CD1c-positive myeloid dendritic cell (primary cell): ENCODE measurements at regions not wholly inside any gene's neighbourhood (a gene's known extent, or its start where the extent isn't known, plus 50 kb on each side); places are given as distances from the start of the nearest gene placed in this dataset.
"Not testable (repeated sequence)": the region's sequence is repeated elsewhere in the genome, so short reads cannot be mapped to it uniquely, and the experiment has no call there.

Source experiments
- DNase-seq: peaks from one replicate; pipeline ENCODE4 v3.0.0-alpha.2; 2016; ENCODE audit errors: extremely low spot score

DNA sequence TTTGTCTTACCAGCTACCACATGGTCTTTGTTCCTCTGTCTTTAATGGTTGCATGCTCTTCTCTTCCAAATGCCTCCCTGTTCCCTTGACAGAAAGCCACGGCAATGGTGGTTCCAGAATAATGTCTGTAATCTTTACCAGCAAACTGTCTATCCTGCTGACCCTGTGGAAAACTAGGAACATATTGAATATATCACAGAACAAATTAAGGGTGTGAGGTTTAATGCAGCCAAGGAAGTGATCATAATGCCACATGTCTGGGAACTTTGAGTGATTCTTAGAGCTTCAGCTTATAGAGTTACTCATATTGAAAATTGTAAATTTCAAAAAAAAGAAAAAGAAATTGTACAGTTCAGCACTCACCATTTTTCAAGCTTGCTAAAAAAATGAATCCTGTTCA is 282.9 kb upstream of the RARB start:
- no peak for DNase-seq

DNA sequence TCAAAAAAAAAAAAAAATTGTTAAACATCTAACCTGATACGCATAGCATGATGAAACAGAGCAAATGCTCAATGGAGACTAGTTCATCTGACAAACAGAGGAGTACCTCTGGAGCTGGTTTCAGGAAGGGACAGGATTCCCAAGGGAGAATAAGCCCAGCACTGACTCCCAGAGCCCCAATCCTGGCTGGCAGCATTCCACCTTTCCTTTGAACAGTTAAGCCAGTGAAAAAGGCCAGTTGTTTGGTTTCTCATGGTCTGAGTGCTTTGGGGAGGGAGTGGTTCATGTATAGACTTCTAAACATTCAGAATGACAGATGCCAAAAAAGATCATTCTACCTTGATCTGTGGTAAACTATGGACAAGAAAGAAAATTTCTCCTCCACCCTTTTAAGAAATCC is 277.9 kb upstream of the RARB start:
- no peak for DNase-seq

DNA sequence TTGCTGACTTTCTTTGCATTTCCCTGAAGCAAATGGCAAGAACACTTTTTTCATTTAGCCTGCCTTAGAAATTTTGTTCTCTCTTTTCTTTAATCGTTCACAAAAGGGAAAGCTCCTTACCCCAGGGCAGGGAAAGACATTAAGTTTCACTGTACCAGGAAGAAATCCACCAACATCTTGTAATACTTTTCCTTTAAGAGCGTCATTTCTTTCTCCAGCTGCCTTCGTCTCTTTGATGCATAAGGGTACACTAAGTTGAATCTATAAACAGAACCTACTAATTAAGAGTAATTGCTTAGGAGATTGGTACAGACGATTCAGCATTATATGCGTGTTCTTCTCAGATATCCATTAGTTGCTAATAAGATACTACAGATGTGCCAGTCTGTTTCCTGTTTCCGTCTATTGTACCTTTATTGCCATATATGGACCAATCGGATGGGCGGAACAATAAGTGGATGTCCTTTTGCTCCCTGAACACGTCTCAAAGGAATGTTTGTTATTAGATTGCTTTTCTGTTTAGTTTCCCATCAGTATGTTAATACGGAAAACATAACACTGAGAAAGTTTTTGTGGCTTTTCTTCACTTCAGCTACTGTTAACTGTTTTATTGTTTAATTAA is 276.7 kb upstream of the RARB start:
- DNase-seq, result no peak

DNA sequence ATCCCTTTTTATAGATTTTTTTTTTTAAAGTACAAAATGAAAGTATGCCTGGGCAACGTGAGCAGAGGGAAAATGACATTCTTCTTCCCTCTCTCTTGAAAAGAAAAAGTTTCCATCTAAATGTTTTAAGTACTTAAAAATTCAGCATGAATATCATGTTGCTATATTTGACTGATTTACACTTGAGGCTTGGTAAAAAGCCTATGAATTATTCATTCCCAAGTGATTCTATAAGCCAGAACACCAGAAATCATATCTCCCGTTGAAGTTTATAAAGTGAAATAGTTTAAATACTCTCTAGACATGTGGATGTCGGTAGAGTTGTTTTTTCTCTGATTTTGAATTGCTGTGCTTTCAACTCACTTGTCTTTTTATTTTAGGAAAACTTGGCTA is 276.2 kb upstream of the RARB start:
- no peak for DNase-seq

DNA sequence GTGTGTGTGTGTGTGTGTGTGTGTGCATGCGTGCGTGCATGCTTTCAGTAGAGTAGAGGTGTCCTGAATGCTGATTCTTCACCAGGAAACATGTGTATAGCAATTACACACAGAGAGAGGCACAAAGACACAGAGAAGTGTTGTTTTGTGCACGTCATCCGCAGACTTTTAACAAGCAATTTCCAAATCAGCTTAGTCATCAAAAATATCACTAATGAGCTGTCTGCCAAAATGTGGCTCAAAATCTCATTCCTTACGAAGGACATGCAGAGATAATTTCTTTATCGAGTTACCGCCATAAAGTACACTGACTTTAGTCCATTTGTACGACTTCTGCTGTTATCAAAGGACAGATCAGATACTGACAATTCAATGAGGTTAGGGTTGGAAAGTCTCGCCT is 274.9 kb upstream of the RARB start:
- no peak for DNase-seq

DNA sequence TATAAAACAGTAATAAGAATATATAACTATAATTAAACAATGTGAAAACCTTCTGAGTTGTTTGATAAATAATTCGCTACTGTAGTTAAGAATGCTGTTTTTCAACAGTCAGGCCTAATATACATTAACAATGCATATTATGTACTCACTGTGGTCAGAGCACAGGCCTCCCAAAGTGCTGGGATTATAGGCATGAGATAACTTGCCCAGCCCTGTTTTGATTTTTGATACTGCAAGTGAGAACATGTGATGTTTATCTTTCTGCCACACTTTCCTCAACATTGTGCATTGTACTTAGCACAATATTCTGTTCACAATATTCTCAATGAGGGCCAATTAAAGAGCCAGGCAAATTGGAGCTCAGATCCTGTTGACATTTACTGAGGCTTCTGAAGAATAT is 274.5 kb upstream of the RARB start:
- DNase-seq, result no peak

DNA sequence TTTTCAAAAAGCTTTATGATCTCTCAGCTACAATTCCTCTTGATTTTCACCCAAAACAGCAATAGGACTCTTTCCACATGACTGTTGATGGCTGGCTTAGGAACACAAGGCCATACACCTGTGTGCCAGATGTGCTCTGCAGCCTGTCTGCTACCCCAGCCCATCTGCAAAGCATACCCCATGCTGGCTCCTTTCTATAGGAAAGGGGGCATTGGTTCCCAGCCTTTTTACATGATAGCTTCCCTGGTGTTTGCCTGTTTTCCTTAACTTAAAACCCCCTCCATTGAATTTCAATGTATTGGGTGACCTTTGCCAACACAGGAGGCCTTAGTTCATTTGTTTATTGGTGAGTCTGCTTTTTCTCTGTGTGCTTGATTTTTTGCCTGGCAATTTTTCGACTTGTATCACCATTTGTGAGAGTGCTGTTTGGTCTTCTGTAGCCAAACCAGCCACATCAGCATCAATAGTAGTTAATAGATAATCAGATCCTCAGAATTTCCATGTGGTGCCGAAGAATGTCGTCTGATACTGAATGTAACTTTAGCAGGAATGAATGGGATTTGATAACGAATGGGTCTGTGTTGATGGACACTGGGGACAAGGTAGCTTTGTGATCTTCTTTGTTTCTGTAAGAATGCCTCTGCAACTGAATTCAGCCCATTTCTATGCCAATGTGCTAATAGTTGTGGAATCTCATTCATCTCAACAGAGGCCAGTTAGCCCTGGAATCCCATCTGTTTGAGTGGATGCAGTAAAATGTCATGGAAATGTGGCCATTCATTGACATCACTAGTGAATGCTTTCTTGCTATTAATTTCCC is 272.2 kb upstream of the RARB start:
- DNase-seq, result no peak

DNA sequence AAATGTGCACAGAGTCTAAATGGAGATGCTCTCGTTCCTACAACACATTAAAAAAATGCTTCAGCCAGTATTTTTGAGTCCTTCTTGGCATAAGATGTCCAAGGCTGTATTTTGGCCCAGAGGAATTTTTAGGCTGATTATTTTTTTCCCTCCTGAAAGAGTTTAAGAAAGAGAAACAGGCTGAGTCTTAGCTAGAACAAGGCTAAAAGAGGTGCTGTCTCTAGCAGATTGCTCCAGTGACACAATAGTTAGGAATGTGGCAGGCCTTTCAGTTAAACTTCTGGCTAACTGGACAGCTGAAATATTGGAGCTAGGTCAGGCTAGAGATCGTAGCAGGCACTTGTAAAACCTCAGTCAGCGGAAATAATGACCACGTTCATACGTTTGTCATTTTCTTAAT is 271.4 kb upstream of the RARB start:
- DNase-seq, result no peak

DNA sequence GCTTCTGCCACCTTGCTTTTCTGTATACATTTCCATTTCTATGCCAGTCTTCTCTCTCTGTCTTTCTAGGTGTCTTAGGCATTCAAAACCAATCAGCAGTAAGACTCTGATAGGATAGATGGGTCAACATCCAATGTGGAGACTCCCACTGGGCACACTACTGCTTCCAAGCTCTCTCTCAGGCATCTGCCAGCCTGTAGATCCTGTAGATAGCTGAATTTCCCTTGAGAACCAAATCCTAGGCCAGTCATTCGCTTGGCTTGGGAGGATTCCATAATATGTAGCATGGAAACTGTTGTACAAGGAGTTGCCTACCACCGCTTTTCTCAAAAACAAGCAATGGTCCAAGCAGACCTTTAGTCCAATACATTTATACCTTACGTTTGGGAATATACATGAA is 262.8 kb upstream of the RARB start:
- DNase-seq, result no peak

DNA sequence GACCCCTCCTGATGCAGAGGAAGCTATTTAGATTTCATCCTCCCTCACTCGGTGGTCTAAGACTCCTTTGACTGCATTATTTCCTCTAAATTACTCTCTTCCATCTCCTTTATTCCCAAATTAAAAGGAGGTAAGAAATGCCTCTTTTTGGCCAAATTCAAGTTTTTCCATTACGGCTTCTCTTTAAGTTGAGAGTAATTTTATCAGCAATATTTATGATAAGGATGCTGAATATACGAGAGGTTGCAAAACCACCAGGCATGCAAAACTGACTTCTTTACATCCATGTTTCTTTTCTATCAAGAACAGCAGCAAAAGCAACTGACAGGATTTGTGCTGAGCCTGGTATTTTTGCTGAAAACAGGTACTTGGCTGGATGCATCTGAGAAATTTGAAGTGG is 262.0 kb upstream of the RARB start:
- no peak for DNase-seq

DNA sequence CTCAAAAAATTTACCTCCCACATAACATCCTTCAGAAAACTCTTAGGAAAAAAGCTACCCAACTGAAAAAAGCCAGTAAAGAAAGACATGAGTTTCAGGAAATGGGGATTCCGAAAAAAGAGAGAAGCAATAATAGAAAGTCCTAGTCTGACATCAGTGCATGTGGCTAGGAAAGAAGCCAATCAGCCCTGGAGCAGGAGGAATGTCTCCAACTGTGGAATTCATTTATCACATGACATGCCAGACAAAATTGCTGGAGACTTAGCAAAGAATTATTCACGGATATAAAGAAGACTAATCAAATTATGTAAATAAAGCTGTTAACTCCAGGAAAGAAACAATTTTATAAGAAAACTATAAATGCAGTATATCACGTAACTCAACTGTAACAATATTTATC is 258.9 kb upstream of the RARB start:
- DNase-seq, result no peak

DNA sequence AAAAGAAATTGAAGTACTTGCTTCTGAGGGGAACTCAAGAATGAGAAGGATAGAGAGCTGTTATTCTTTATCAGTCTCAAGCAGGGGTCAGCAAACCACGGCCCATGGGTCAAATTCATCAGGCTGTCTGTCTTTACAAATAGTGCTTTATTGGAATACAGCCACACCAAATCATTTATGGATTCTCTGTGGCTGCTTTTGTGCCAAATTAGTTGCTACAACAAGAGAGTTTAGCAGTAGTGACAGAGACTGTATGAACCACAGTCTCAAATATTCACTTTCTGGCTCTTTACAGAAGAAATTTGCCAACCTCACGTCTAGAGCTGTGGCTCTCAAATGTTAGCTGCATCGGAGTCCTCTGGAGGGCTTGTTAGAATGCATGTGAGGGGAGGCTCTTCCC is 258.0 kb upstream of the RARB start:
- no peak for DNase-seq

DNA sequence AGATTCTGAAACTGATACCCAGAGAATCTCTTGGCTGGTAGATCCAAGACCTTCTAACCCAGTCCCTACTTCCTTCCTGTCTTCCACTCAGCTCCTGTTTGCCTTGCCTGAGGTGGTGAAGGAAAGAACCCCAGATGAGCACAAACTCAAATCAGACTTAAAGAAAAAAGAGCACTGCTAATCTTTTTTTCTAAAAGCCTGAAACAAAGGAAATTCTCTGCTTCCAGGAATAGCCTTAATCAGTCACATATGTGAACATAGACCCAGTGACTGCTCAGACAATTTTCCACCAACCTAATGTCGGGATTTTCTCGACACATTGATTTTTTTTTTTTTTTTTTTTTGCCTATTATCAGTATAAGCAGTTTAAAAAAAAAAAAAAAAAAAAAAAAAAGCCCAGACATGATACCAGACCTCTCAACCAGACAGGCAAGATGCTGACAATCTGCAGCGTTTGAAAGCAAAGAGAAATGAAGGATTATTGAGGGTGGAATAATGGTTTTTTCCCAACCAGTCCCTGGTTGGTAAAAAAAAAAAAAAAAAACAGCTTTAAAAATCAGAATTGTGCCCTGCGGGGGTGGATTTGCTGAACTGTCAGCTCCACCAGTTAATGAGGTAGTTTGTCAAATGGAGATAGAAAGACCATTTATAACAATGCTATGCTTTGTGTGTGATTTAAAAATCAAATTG is 256.8 kb upstream of the RARB start:
- DNase-seq, result no peak

DNA sequence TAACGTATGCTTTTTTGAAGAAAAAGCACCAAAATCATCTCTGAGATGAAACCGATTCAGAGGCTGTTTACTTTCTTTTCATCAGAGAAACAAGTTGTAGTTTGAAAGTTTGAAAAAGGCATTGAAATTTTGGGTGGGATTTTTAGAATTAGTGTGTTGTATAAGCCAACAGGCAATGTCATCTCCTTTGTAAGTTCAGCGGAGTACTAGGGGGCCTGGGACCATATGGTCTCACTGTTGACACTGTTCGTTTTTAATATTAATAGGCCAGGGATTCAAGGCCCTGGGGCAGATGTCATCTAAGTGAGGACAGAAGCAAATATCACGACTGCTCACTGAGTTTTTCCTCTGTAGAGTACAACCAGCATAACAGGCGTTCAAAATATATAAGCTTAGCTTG is 256.2 kb upstream of the RARB start:
- no peak for DNase-seq

DNA sequence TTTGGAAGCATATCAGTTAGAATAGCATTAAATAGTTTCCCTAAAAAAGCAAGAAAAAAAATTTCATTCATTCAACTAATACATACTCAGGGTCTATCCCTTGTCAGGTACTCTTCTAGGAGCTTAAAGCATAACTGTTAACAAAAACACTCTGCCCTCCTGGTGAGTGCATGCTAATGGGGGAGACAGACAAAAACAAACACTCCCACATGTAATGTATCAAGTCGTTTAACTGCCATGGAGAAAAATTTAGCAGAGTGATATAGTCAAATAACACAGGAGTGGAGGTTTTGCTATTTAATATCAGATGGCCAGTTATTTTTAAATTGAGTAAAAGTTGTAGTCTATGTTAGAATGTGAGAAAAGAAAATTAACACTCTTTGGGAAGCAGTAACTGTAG is 254.5 kb upstream of the RARB start:
- DNase-seq, result no peak

DNA sequence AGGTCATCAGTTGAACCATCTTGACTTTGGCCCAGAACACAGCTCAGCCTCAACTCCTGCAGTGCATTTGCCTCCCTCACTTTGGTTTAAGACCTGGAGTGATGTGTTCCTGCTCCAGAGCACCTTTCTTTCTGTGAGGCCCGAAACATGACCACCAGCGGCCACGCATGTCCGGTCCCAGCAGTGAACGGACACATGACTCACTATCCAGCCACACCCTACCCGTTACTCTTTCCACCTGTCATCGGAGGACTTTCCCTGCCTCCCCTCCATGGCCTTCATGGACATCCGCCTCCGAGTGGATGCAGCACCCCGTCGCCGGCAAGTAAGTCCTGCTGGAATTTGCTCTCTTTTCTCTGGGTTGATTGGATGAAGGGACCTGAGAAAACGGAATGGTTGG is 253.8 kb upstream of the RARB start:
- no peak for DNase-seq

DNA sequence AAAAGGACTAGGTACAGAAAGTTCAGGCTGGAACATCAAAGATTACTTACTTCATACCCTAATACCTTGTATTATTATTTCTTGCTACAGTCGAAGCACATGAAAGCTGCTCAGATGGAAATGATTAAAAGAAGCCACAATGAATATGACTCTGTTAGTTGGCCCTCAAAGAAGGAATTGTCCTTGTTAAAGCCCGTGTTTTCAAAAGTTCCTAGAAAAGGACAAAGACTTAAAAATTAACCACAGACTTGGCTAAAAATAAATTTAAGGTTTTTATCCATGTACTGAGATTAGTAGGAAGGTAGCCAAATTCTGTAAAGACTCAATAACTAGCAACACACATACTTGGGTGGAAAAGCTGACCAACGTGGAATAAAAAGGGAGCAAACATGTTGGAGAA is 251.0 kb upstream of the RARB start:
- no peak for DNase-seq

DNA sequence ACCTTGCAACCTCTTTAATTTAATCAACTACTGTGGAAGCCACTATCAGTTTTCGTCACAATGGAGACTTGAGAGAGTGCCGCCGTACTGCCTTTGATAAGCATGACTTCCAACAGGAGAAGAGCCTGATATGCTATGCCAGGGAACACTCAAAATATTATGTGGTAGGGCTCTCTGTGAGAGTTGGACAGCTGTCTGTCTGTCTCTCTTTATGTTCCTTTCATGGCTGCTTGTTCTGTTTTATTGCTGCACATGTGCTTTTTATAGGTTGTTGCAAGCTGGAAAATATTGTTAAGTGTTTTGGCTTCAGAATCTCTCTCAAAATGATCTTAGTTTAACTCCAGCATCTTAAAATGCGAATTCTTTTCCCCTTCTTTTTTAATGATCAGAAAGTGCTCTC is 249.4 kb upstream of the RARB start:
- no peak for DNase-seq

DNA sequence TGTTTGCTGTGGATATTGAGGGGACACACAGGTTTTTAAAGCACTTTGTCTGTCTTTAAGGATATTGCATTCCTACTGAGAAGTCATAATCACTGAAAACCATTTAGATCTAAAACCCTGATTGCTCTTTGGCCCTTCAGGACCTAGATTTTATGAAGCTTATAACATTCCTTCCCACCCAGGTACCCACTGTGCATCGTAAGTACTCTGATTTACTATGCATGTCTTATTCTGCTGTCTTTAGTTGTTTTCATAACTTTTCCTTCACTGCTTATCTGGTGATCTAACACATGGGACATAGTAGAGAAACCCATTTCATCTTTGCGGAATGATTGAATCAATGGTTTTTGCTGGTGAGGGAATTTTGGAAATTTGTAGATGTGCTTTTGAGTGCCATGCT is 247.0 kb upstream of the RARB start:
- no peak for DNase-seq

DNA sequence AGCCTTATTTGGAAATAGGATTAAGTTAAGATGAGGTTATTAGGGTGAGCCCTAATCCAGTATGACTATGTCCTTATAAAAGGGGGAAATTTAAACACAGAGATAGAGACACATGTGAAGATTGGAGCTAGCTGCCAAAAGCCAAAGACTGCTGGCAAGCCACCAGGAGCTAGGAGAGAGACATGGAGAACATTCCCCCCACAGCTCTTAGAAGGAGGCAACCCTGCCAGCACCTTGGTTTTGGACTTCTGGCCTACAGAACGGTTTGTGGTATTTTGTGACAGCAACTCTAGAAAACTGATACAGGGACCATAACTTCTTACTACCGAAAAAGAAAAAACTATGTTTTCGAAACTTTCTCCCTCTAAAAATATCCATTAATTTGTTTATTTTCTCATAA is 245.3 kb upstream of the RARB start:
- DNase-seq, result no peak

DNA sequence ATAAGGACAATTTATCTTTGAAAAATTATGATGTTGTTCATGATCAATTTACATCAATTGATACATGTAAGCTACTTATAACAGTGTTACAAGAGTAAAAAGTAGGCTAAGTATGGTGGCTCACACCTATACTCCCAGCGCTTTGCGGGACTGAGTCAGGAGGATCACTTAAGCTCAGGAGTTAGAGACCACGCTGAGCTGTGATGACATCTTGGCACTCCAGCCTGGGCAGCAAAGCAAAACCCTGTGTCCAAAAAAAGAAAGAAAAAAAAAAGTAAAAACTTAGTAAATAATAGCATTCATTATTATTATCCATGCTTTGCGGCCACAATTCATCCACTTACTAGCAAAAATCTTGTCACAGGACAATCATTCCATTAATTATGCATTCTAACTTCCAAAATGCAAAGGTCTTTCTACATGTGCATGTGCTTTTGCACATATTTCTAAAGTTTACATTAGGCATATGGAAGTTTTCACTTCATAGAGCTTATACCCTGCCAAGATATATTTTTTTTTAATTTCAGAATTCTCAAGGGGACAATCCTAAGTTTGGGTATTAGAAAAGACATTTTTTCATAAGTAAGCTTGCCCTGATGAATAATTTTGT is 243.3 kb upstream of the RARB start:
- DNase-seq, result no peak

DNA sequence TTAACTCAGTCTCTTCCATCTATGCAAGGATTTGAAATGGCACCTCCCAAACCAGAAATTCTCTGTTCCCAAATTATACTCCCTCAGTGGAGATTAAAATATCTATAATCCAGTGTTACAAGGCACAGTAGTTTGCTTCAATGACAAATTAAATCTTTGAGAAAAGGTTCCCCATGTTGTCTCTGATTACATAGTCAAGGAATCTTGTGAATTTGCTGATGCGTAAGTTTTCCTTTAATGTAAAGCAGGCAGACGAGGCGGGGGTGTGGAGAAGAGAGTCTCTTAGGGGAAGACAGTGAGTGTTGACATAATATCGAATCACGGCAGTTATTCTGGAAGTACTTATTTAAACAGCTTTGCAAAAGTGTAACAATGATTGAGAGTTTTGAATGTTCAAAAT is 236.4 kb upstream of the RARB start:
- DNase-seq, result no peak

DNA sequence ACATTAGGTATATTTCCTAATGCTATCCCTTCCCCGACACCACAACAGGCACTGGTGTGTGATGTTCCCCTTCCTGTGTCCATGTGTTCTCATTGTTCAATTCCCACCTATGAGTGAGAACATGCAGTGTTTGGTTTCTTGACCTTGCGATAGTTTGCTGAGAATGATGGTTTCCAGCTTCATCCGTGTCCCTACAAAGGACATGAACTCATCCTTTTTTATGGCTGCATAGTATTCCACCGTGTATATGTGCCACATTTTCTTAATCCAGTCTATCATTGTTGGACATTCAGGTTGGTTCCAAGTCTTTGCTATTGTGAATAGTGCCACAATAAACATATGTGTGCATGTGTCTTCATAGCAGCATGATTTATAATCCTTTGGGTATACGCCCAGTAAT is 228.5 kb upstream of the RARB start:
- DNase-seq, result not testable (repeated sequence)
